Naive thymus-derived CD4-positive, alpha-beta T cell (primary cell): ENCODE measurements at regions not wholly inside any gene's neighbourhood (a gene's known extent, or its start where the extent isn't known, plus 50 kb on each side); places are given as distances from the start of the nearest gene placed in this dataset.
A peak's percentile ranks its signal among the peaks of the same experiment; 100 is the strongest.
"Not testable (repeated sequence)": the region's sequence is repeated elsewhere in the genome, so short reads cannot be mapped to it uniquely, and the experiment has no call there.

Experiments used
- ATAC-seq: fragments of 150-1000 bp; cut with Tn5 transposase; 2 replicates; pipeline ENCODE4 v1.10.0; 2021; ENCODE audit warnings: mild to moderate bottlenecking, moderate library complexity
- CTCF ChIA-PET: fragments of 350-600 bp; sonication (Branson Sonifier 250); formaldehyde crosslinking; loops from one replicate; lab custom pipeline; 2021; ENCODE audit warnings: antibody characterized with exemption; lab: Charles Lee
- POLR2A ChIA-PET: fragments of 350-600 bp; sonication (Branson Sonifier 250); formaldehyde crosslinking; loops from one replicate; lab custom pipeline; 2021; ENCODE audit warnings: antibody characterized with exemption, inconsistent platforms; lab: Charles Lee
- DNase-seq, 9 donors: peaks; one replicate each; pipeline versions ENCODE4 v3.0.0 to v3.0.0-alpha.2; 2020 to 2022; ENCODE audit warnings: mixed read lengths in 1 of 9
- H3K27ac ChIP-seq: one replicate; pipeline ENCODE4 v1.7.0; 2013; ENCODE audit warnings: mild to moderate bottlenecking, low read depth, low read length, moderate library complexity
- H3K27me3 ChIP-seq, 2 donors: one replicate each; pipeline ENCODE4 v1.7.0; 2013; ENCODE audit warnings: low read length in 2 of 2, mild to moderate bottlenecking in 2 of 2, moderate library complexity in 2 of 2; ENCODE audit not compliant: control insufficient read depth in 2 of 2, insufficient read depth in 2 of 2
- H3K36me3 ChIP-seq, 3 experiments: 1 replicate in 2 of 3; 2 replicates in 1 of 3; pipeline ENCODE4 v1.7.0; 2013; ENCODE audit warnings: low read length in 3 of 3, mild to moderate bottlenecking in 3 of 3, moderate library complexity in 1 of 3; ENCODE audit not compliant: insufficient read depth in 3 of 3, control insufficient read depth in 2 of 3
- H3K4me1 ChIP-seq, 2 donors: one replicate each; pipeline ENCODE4 v1.7.0; 2013; ENCODE audit warnings: low read length in 2 of 2, mild to moderate bottlenecking in 2 of 2, moderate library complexity in 1 of 2; ENCODE audit not compliant: control insufficient read depth in 2 of 2, insufficient read depth in 2 of 2
- H3K4me3 ChIP-seq: 2 replicates; pipeline ENCODE4 v1.7.0; 2013; ENCODE audit warnings: mild to moderate bottlenecking, low read length
- H3K9me3 ChIP-seq, 3 experiments: 1 replicate in 2 of 3; 2 replicates in 1 of 3; pipeline ENCODE4 v1.7.0; 2013; ENCODE audit warnings: low read length in 3 of 3; ENCODE audit not compliant: control insufficient read depth in 2 of 3
- H3K27ac Mint-ChIP-seq, 9 donors: one replicate each; pipeline ENCODE4 v1.8.0; 2020 to 2022; ENCODE audit warnings: mixed read lengths in 9 of 9, mild to moderate bottlenecking in 8 of 9, moderate library complexity in 5 of 9, inconsistent platforms in 2 of 9
- H3K27me3 Mint-ChIP-seq, 5 donors: one replicate each; pipeline ENCODE4 v1.8.0; 2021 to 2022; ENCODE audit warnings: mixed read lengths in 5 of 5, mild to moderate bottlenecking in 1 of 5
- H3K36me3 Mint-ChIP-seq, 5 donors: one replicate each; pipeline ENCODE4 v1.8.0; 2020 to 2022; ENCODE audit warnings: mixed read lengths in 5 of 5, mild to moderate bottlenecking in 3 of 5, inconsistent platforms in 1 of 5
- H3K4me1 Mint-ChIP-seq, 7 donors: one replicate each; pipeline ENCODE4 v1.8.0; 2020 to 2022; ENCODE audit warnings: mixed read lengths in 7 of 7, mild to moderate bottlenecking in 3 of 7, inconsistent platforms in 1 of 7
- H3K4me3 Mint-ChIP-seq, 10 donors: one replicate each; pipeline ENCODE4 v1.8.0; 2020 to 2022; ENCODE audit warnings: mild to moderate bottlenecking in 10 of 10, mixed read lengths in 10 of 10, moderate library complexity in 6 of 10, inconsistent platforms in 2 of 10
- H3K9me3 Mint-ChIP-seq, 11 donors: one replicate each; pipeline ENCODE4 v1.8.0; 2020 to 2022; ENCODE audit warnings: mixed read lengths in 11 of 11, mild to moderate bottlenecking in 4 of 11, inconsistent platforms in 1 of 11, moderate library complexity in 1 of 11
- intact Hi-C, 2 donors: fragments of 100-400 bp; cut with micrococcal nuclease; formaldehyde crosslinking; loops; one replicate each; pipeline ENCODE4 v1.15.1; 2023

DNA sequence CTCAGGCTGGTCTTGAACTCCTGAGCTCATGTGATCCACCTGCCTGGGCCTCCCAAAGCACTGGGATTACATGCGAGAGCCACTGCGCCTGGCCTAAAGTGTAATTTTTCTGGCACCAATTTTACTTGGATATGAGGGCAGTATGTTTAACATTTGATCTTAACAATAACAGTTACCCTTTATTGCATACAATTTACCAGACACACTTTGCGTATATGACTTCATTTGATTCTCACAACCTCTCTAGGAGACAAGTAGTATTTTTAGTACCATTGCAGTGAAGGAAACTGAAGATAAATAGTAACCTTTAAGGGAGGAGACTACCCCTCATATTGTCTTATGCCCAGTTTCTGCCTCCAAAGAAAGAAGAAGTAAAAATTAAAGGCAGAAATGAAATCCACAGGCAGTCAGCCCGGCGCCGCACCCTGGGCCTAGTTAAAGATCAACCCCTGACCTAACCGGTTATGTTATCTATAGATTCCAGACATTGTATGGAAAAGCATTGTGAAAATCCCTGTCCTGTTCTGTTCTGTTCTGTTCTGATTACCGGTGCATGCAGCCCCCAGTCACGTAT is 54.0 kb downstream of the CYP26A1 start:
- POLR2A ChIA-PET, ATAC-seq, H3K36me3 ChIP-seq, H3K27ac Mint-ChIP-seq, H3K9me3 ChIP-seq, H3K27me3 ChIP-seq, H3K4me3 ChIP-seq, H3K27me3 Mint-ChIP-seq, H3K4me3 Mint-ChIP-seq, H3K27ac ChIP-seq, DNase-seq: not testable (repeated sequence)
- peaks cover 7 to 54% (median 43%) of the 10 kb centered on the region in 7 donors for H3K4me1 Mint-ChIP-seq
- intact Hi-C loops: loop anchor here in 1 of 2 donors (10.0 kb wide), 1 partner anchor 1333 kb away; the partner anchor contains the start of gene TNKS2
- H3K36me3 Mint-ChIP-seq: peaks cover 6 to 18% (median 9%) of the 10 kb centered on the region in 5 donors
- H3K4me1 ChIP-seq: peaks cover 6 to 20% of the 10 kb centered on the region in 2 donors
- CTCF ChIA-PET: interaction anchor here (0.6 to 1.2 kb wide), 2 partner anchors 12 to 160 kb away, joined by 3 to 4 read pairs; no protein-coding TSS in a partner anchor
- H3K9me3 Mint-ChIP-seq: peaks cover 5 to 36% (median 14%) of the 10 kb centered on the region in 11 donors

DNA sequence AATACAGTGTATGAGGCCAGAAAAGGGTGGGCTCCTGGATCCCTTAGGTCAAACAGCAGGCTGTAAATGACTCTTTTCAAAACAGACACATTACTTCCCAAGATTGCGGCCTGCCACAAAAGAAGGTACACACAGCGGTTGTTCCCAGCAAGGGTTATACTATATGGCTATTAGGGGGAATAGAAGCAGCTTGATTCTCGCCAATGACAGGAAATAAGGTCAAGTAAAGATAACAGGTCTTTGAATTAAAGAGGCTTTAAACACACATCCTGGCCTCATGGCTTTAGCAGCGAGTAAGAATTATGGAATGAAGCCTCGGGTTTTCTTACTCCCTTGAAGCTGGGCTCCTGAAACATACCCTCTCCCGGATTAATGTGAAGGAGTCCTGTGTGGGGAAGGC is 58.3 kb downstream of the CYP26A1 start:
- Mint-ChIP-seq H3K4me1 (peaks cover 0 to 15% (median 9%) of the 10 kb centered on the region in 7 donors), H3K9me3 (peaks cover 0 to 18% (median 6%) of the 10 kb centered on the region in 11 donors), H3K36me3 (peaks cover 0 to 5% (median 0%) of the 10 kb centered on the region in 5 donors), H3K27me3 (peaks cover 0 to 9% (median 6%) of the 10 kb centered on the region in 5 donors), H3K4me3 (no peak overlapping the region), H3K27ac (no peak overlapping the region)
- Histone ChIP-seq H3K4me3 (no peak overlapping the region), H3K27me3 (no peaks in the 10 kb centered on the region), H3K4me1 (no peaks in the 10 kb centered on the region), H3K27ac (no peak overlapping the region), H3K36me3 (no peaks in the 10 kb centered on the region), H3K9me3 (no peaks in the 10 kb centered on the region)
- ChIA-PET CTCF (no interaction called here), POLR2A (no interaction called here)
- no peak for DNase-seq
- intact Hi-C loops: no loop called here
- no peak for ATAC-seq

DNA sequence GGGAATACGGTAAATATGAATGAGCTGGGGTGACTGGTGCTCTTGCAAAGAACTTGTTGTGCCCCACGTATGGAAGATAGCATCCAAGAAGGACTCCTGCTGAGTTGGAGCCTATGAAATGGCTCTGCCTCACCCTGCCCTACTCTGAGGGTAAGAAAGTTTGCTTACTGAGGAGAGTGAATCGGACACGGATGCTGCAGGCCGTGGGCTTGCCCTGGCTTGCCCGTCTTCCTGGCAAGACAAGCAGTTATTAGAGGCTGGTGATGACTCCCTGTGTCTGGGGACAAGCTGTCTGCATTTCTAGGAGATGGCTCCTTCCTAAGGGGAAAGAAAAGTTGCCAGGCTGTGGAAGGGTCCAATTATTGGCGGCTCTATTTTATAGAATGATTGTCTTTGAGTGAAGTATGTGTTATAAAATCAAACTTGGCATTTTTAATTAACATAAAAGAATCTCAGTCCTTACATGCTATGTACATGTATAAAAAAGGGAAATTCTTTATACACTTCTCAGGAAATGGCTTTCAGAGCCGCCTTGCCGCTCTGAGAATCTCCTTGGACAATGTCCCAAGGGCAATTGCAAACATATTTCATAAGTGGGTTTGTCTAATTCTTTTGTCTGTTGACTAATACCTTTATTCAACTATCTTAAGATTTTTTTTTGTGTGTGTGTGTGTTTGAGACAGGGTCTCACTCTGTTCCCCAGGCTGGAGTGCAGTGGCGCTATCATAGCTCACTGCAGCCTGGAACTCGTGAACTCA is 64.6 kb downstream of the CYP26A1 start:
- POLR2A ChIA-PET: no interaction called here
- Histone ChIP-seq H3K36me3 (no peaks in the 10 kb centered on the region), H3K9me3 (no peaks in the 10 kb centered on the region), H3K27ac (no peak overlapping the region), H3K4me3 (no peak overlapping the region), H3K27me3 (no peaks in the 10 kb centered on the region), H3K4me1 (no peaks in the 10 kb centered on the region)
- CTCF ChIA-PET: interaction anchor here (0.7 kb wide), 1 partner anchor 11 kb away, joined by 3 read pairs; no protein-coding TSS in a partner anchor
- Mint-ChIP-seq H3K9me3 (peaks cover 0 to 9% (median 0%) of the 10 kb centered on the region in 11 donors), H3K27me3 (peaks cover 6 to 32% (median 15%) of the 10 kb centered on the region in 5 donors), H3K4me3 (no peak overlapping the region), H3K27ac (no peak overlapping the region), H3K4me1 (no peaks in the 10 kb centered on the region), H3K36me3 (peaks cover 0 to 9% (median 0%) of the 10 kb centered on the region in 5 donors)
- intact Hi-C loops: no loop called here
- DNase-seq (no peak), ATAC-seq (no peak)

DNA sequence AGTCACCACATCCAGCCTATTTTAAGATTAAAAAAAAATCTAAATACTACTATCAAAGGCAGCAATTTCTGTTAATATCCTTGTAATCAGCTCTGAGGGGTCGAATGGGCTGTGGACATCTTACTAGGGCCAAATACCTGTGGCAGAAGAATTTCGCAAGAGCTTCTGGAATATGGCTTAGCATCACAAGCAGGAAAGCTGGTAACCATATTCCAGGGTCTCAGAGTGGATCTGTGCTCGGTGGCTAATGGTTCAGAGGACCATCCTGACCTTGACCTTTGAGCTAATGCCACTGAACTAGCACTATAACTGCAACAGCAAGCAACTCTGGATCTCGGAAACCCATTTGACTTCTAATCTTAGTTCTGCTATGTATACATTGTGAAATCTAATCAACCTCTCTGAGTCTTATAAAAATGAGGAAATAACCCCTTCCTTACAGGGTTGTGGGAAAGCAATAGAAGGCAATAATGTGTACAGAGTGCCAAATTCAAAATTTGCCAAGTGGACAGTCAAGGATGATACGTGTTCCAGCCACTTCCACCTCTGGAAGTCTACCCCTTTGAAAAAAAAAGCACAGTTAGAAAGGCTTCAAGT is 65.5 kb downstream of the CYP26A1 start:
- H3K36me3 Mint-ChIP-seq: peaks cover 0 to 9% (median 0%) of the 10 kb centered on the region in 5 donors
- H3K9me3 ChIP-seq: no peaks in the 10 kb centered on the region
- POLR2A ChIA-PET: no interaction called here
- CTCF ChIA-PET: no interaction called here
- H3K4me1 Mint-ChIP-seq: no peaks in the 10 kb centered on the region
- intact Hi-C loops: no loop called here
- H3K4me3 Mint-ChIP-seq: no peak overlapping the region
- H3K36me3 ChIP-seq: no peaks in the 10 kb centered on the region
- no peak overlapping the region for H3K4me3 ChIP-seq
- H3K4me1 ChIP-seq: no peaks in the 10 kb centered on the region
- peak; percentile 34 for ATAC-seq
- no peaks in the 10 kb centered on the region for H3K27me3 ChIP-seq
- no peak for DNase-seq
- no peak overlapping the region for H3K27ac Mint-ChIP-seq
- H3K27me3 Mint-ChIP-seq: peaks cover 6 to 35% (median 15%) of the 10 kb centered on the region in 5 donors
- H3K9me3 Mint-ChIP-seq: peaks cover 0 to 9% (median 0%) of the 10 kb centered on the region in 11 donors
- no peak overlapping the region for H3K27ac ChIP-seq

DNA sequence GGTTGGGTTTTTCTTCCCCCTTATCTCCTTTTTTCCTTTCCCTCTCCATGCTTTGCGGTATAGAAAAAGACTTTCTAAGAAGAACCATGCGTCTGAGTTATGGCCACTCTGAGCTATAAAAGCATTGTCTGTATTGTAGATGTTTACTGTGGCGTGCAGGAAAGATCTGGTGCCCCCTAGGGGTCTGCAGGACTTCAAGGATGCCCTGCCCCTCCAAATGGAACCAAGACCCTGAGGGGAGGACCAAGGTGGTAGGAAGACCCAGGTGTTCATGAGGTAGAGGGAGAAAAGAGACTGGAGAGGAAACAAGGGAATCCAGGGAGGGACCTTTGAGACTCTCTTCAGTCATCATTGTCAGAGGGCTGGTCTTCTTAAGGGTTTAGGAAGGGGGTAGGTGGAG is 68.8 kb downstream of the CYP26A1 start:
- H3K4me1 ChIP-seq: no peaks in the 10 kb centered on the region
- DNase-seq: no peak
- no peaks in the 10 kb centered on the region for H3K36me3 ChIP-seq
- intact Hi-C loops: no loop called here
- H3K27me3 ChIP-seq: no peaks in the 10 kb centered on the region
- ChIA-PET POLR2A (no interaction called here), CTCF (no interaction called here)
- Mint-ChIP-seq H3K27ac (no peak overlapping the region), H3K9me3 (peaks cover 0 to 9% (median 0%) of the 10 kb centered on the region in 11 donors), H3K4me1 (peaks cover 0 to 1% (median 0%) of the 10 kb centered on the region in 7 donors), H3K36me3 (peaks cover 0 to 9% (median 0%) of the 10 kb centered on the region in 5 donors), H3K4me3 (no peak overlapping the region), H3K27me3 (peaks cover 12 to 43% (median 29%) of the 10 kb centered on the region in 5 donors)
- no peak for ATAC-seq
- no peak overlapping the region for H3K4me3 ChIP-seq
- H3K27ac ChIP-seq: no peak overlapping the region
- no peaks in the 10 kb centered on the region for H3K9me3 ChIP-seq

DNA sequence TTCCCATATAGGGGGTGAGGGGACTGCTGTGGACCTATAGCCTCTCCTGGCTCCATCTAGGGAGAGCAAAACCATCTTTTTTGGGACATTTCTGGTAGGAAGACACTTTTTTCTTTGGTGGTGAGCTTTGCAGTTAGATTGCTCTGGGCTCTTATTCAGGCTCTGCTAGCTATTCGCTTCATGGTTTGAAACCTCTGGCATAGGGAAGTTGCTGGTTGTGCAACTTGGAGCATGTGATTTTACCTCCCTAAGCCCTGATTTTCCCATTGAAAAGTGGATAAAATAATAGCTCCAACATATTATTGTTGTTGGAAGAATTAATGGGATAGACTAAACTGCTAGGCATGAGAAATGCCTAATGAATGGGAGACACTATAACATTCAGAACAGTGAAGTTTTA is 69.6 kb downstream of the CYP26A1 start:
- H3K36me3 Mint-ChIP-seq: peaks cover 0 to 9% (median 0%) of the 10 kb centered on the region in 5 donors
- H3K27me3 Mint-ChIP-seq: peaks cover 15 to 39% (median 33%) of the 10 kb centered on the region in 5 donors
- H3K27ac Mint-ChIP-seq: no peak overlapping the region
- H3K27ac ChIP-seq: no peak overlapping the region
- ChIA-PET CTCF (no interaction called here), POLR2A (no interaction called here)
- no peaks in the 10 kb centered on the region for H3K27me3 ChIP-seq
- no peak for DNase-seq
- H3K36me3 ChIP-seq: no peaks in the 10 kb centered on the region
- no peak for ATAC-seq
- H3K4me3 ChIP-seq: no peak overlapping the region
- H3K9me3 ChIP-seq: no peaks in the 10 kb centered on the region
- intact Hi-C loops: no loop called here
- peaks cover 0 to 1% (median 0%) of the 10 kb centered on the region in 7 donors for H3K4me1 Mint-ChIP-seq
- H3K4me1 ChIP-seq: no peaks in the 10 kb centered on the region
- no peak overlapping the region for H3K4me3 Mint-ChIP-seq
- peaks cover 0 to 9% (median 0%) of the 10 kb centered on the region in 11 donors for H3K9me3 Mint-ChIP-seq
